B cell (primary cell): ENCODE measurements at regions not wholly inside any gene's neighbourhood (a gene's known extent, or its start where the extent isn't known, plus 50 kb on each side); places are given as distances from the start of the nearest gene placed in this dataset.

ENCODE experiments used
- ATAC-seq: fragments of 200-7000 bp; cut with Tn5 transposase; one replicate; pipeline ENCODE4 v1.10.0; 2021; ENCODE audit warnings: low read depth, mild to moderate bottlenecking, moderate number of reproducible peaks, moderate library complexity
- CTCF ChIA-PET: fragments of 350-600 bp; sonication (Branson Sonifier 250); formaldehyde crosslinking; loops from one replicate; lab custom pipeline; 2021; ENCODE audit warnings: antibody characterized with exemption, inconsistent platforms; lab: Charles Lee
- POLR2A ChIA-PET: fragments of 350-600 bp; sonication (Branson Sonifier 250); formaldehyde crosslinking; loops from one replicate; lab custom pipeline; 2021; ENCODE audit warnings: antibody characterized with exemption; lab: Charles Lee
- DNase-seq: peaks from one replicate; pipeline ENCODE4 v3.0.0; 2013
- H2AFZ ChIP-seq: 2 replicates; pipeline ENCODE4 v1.6.1; 2012; ENCODE audit warnings: mild to moderate bottlenecking, low read depth, low read length; ENCODE audit not compliant: insufficient read depth, poor library complexity, severe bottlenecking
- H3K27ac ChIP-seq, 2 donors: 1 replicate in 1 of 2; 2 replicates in 1 of 2; pipeline ENCODE4 v1.5.1; 2012 to 2013; ENCODE audit warnings: low read length in 2 of 2, mild to moderate bottlenecking in 2 of 2, moderate library complexity in 1 of 2
- H3K27me3 ChIP-seq, 4 experiments: fragments of 200-600 bp in 1 of 4; sonication (generic) in 1 of 4; replicated peaks in 1 of 4; 1 replicate in 2 of 4; 2 replicates in 2 of 4; pipeline versions ENCODE4 v1.6.1 to v1.7.0; 2013 to 2016; ENCODE audit warnings: low read length in 3 of 4, mild to moderate bottlenecking in 2 of 4, mixed read lengths in 1 of 4, moderate library complexity in 1 of 4; ENCODE audit not compliant: insufficient read depth in 4 of 4, control insufficient read depth in 3 of 4; ENCODE audit errors: control extremely low read depth in 1 of 4
- H3K36me3 ChIP-seq, 2 experiments: replicated peaks in 1 of 2; 1 replicate in 1 of 2; 2 replicates in 1 of 2; pipeline versions ENCODE4 v1.6.1 to v1.7.1; 2013; ENCODE audit warnings: low read length in 1 of 2; ENCODE audit not compliant: insufficient read depth in 2 of 2, control insufficient read depth in 1 of 2; ENCODE audit errors: control extremely low read depth in 1 of 2, extremely low read depth in 1 of 2
- H3K4me1 ChIP-seq, 2 donors: fragments of 200-600 bp in 1 of 2; sonication (generic) in 1 of 2; 1 replicate in 1 of 2; 2 replicates in 1 of 2; pipeline versions ENCODE4 v1.5.1 to v1.6.1; 2013 to 2017; ENCODE audit warnings: low read length in 2 of 2; ENCODE audit not compliant: control insufficient read depth in 2 of 2, insufficient read depth in 2 of 2
- H3K4me2 ChIP-seq: replicated peaks from 2 replicates; pipeline ENCODE3; 2012; ENCODE audit warnings: mild to moderate bottlenecking, low read depth, low read length; ENCODE audit not compliant: poor library complexity, severe bottlenecking
- H3K4me3 ChIP-seq, 5 experiments: fragments of 200-600 bp in 1 of 5; sonication (generic) in 1 of 5; 1 replicate in 3 of 5; 2 replicates in 2 of 5; pipeline versions ENCODE4 v1.5.1 to v1.7.0; 2011 to 2016; ENCODE audit warnings: low read length in 4 of 5, mild to moderate bottlenecking in 4 of 5, low read depth in 2 of 5, control low read depth in 1 of 5, moderate library complexity in 1 of 5; ENCODE audit not compliant: insufficient read depth in 1 of 5; ENCODE audit errors: control extremely low read depth in 1 of 5, extremely low read depth in 1 of 5
- H3K79me2 ChIP-seq: fragments of 200-600 bp; sonication (generic); one replicate; pipeline ENCODE4 v1.6.0; 2016; ENCODE audit warnings: low read length; ENCODE audit not compliant: control insufficient read depth, insufficient read depth
- H3K9ac ChIP-seq: fragments of 200-600 bp; sonication (generic); 2 replicates; pipeline ENCODE4 v1.6.1; 2017; ENCODE audit warnings: mild to moderate bottlenecking, low read length, moderate library complexity
- H3K9me3 ChIP-seq, 3 donors: one replicate each; pipeline versions ENCODE4 v1.6.1 to v1.7.1; 2013; ENCODE audit warnings: low read length in 2 of 3; ENCODE audit not compliant: control insufficient read depth in 2 of 3, insufficient read depth in 1 of 3; ENCODE audit errors: control extremely low read depth in 1 of 3
- H4K20me1 ChIP-seq: 2 replicates; pipeline ENCODE4 v1.6.0; 2012; ENCODE audit warnings: mild to moderate bottlenecking, low read length; ENCODE audit not compliant: insufficient read depth, control insufficient read depth, poor library complexity, severe bottlenecking
- H3K27ac Mint-ChIP-seq: one replicate; pipeline ENCODE4 v1.8.0; 2021; ENCODE audit warnings: mixed read lengths
- H3K27me3 Mint-ChIP-seq: one replicate; pipeline ENCODE4 v1.8.0; 2021; ENCODE audit warnings: mixed read lengths
- H3K4me1 Mint-ChIP-seq: one replicate; pipeline ENCODE4 v1.8.0; 2021; ENCODE audit warnings: mixed read lengths
- H3K4me3 Mint-ChIP-seq: one replicate; pipeline ENCODE4 v1.8.0; 2021; ENCODE audit warnings: mixed read lengths
- H3K9me3 Mint-ChIP-seq: one replicate; pipeline ENCODE4 v1.8.0; 2022; ENCODE audit warnings: mixed read lengths; ENCODE audit not compliant: insufficient read depth
- EZH2 ChIP-seq: IDR thresholded peaks from 2 replicates; pipeline ENCODE4 v1.6.1; 2012; ENCODE audit warnings: borderline replicate concordance, low read depth, mild to moderate bottlenecking, moderate library complexity, low read length; ENCODE audit not compliant: insufficient read depth, poor library complexity, severe bottlenecking
- WGBS: methylation state at CpG from one replicate; pipeline ENCODE4 v1.1.5; 2013; ENCODE audit warnings: missing lambda C conversion rate; ENCODE audit not compliant: insufficient coverage; 5-methylcytosine and 5-hydroxymethylcytosine counted together
- intact Hi-C: fragments of 100-400 bp; cut with micrococcal nuclease; formaldehyde crosslinking; loops from one replicate; pipeline ENCODE4 v1.10.0; 2022
- TF ChIP-seq, protein P1 (sequence below): fragments of 200-600 bp; IDR thresholded peaks from one replicate; pipeline ENCODE4 v1.8.0; 2022; ENCODE audit warnings: antibody characterized with exemption, mild to moderate bottlenecking

DNA sequence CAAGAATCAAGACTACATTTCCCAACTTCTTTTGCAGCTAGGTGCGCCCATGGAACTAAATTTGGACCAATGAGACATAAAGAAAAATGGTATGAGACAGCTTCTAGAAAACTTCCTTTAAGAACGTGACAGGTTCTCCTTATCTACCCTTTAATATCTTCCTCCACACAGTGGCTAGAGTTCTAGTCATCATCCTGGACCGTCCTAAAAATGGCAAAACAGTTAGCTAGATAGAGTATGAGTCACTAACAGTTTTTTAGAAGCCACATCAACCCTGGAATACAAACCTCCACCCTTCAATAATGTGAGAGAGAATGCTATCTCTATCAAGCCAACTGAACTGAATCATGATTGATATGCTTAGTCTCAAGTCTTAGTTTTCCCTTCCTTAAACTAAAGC lies 267.9 kb upstream of the SLC7A11 start:
- no peak for TF ChIP-seq EZH2
- TF ChIP-seq, protein P1, sequence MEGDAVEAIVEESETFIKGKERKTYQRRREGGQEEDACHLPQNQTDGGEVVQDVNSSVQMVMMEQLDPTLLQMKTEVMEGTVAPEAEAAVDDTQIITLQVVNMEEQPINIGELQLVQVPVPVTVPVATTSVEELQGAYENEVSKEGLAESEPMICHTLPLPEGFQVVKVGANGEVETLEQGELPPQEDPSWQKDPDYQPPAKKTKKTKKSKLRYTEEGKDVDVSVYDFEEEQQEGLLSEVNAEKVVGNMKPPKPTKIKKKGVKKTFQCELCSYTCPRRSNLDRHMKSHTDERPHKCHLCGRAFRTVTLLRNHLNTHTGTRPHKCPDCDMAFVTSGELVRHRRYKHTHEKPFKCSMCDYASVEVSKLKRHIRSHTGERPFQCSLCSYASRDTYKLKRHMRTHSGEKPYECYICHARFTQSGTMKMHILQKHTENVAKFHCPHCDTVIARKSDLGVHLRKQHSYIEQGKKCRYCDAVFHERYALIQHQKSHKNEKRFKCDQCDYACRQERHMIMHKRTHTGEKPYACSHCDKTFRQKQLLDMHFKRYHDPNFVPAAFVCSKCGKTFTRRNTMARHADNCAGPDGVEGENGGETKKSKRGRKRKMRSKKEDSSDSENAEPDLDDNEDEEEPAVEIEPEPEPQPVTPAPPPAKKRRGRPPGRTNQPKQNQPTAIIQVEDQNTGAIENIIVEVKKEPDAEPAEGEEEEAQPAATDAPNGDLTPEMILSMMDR = no peak
- Histone ChIP-seq H3K4me3 (no peak overlapping the region), H3K36me3 (no peaks in the 10 kb centered on the region), H2AFZ (no peak overlapping the region), H3K9me3 (no peaks in the 10 kb centered on the region), H3K27ac (no peak overlapping the region), H4K20me1 (no peaks in the 10 kb centered on the region), H3K9ac (no peak overlapping the region), H3K79me2 (no peaks in the 10 kb centered on the region), H3K27me3 (peaks cover 0 to 4% (median 0%) of the 10 kb centered on the region in 4 experiments), H3K4me2 (no peak overlapping the region), H3K4me1 (no peaks in the 10 kb centered on the region)
- ChIA-PET POLR2A (no interaction called here), CTCF (no interaction called here)
- H3K9me3 Mint-ChIP-seq = peaks cover 5% of the 10 kb centered on the region
- no peak for ATAC-seq
- no CpG with 5 or more reads among the region's 3 CpGs for WGBS
- DNase-seq = no peak
- H3K4me1 Mint-ChIP-seq = no peaks in the 10 kb centered on the region
- H3K27ac Mint-ChIP-seq = no peak overlapping the region
- peaks cover 11% of the 10 kb centered on the region for H3K27me3 Mint-ChIP-seq
- intact Hi-C loops = no loop called here
- H3K4me3 Mint-ChIP-seq = no peak overlapping the region

DNA sequence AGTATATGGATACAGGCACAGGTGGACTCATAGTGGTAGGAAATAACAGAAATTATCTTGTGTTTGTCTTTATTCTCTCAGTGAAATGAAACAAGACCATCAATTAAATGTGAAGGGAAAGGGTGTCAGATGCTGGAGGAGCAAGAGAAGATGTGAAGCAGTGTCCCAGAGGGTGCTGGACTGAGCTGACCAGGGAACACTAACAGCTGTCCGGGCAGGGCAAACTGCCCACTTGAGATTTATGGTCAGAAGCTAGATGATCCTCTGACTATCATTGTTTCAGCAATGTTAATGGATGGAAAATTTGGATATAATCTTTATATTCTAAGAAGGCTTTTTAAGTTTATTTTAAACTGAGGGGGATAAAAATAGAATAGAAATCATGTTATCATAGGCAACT lies 267.2 kb upstream of the SLC7A11 start:
- intact Hi-C loops = no loop called here
- Histone ChIP-seq H3K4me2 (no peak overlapping the region), H3K9ac (no peak overlapping the region), H3K4me1 (no peaks in the 10 kb centered on the region), H3K27me3 (peaks cover 0 to 4% (median 0%) of the 10 kb centered on the region in 4 experiments), H3K9me3 (no peaks in the 10 kb centered on the region), H2AFZ (no peak overlapping the region), H4K20me1 (no peaks in the 10 kb centered on the region), H3K36me3 (no peaks in the 10 kb centered on the region), H3K4me3 (no peak overlapping the region), H3K27ac (no peak overlapping the region), H3K79me2 (no peaks in the 10 kb centered on the region)
- peaks cover 11% of the 10 kb centered on the region for H3K27me3 Mint-ChIP-seq
- DNase-seq = no peak
- CTCF ChIA-PET = no interaction called here
- TF ChIP-seq, protein P1 = no peak
- TF ChIP-seq EZH2 = no peak
- H3K4me3 Mint-ChIP-seq = no peak overlapping the region
- ATAC-seq = no peak
- POLR2A ChIA-PET = no interaction called here
- no peak overlapping the region for H3K27ac Mint-ChIP-seq
- no peaks in the 10 kb centered on the region for H3K4me1 Mint-ChIP-seq
- WGBS = 100% methylated on average over 1 of the region's 1 CpG
- H3K9me3 Mint-ChIP-seq = peaks cover 5% of the 10 kb centered on the region
